Immature natural killer cell (primary cell): ENCODE measurements at regions not wholly inside any gene's neighbourhood (a gene's known extent, or its start where the extent isn't known, plus 50 kb on each side); places are given as distances from the start of the nearest gene placed in this dataset.
A peak's percentile ranks its signal among the peaks of the same experiment; 100 is the strongest.

Experiments used
- DNase-seq, 3 donors: peaks; one replicate each; pipeline ENCODE4 v3.0.0; 2022; ENCODE audit warnings: mixed read lengths in 1 of 3
- H3K27ac Mint-ChIP-seq, 6 donors: one replicate each; pipeline ENCODE4 v1.8.0; 2020; ENCODE audit warnings: mixed read lengths in 6 of 6, mild to moderate bottlenecking in 5 of 6, inconsistent platforms in 4 of 6, moderate library complexity in 3 of 6
- H3K27me3 Mint-ChIP-seq, 3 donors: one replicate each; pipeline ENCODE4 v1.8.0; 2020 to 2021; ENCODE audit warnings: low read depth in 3 of 3, mild to moderate bottlenecking in 3 of 3, mixed read lengths in 3 of 3, moderate library complexity in 3 of 3, inconsistent platforms in 1 of 3
- H3K36me3 Mint-ChIP-seq, 3 donors: one replicate each; pipeline ENCODE4 v1.8.0; 2020; ENCODE audit warnings: mixed read lengths in 3 of 3, inconsistent platforms in 2 of 3, mild to moderate bottlenecking in 2 of 3
- H3K4me1 Mint-ChIP-seq, 2 donors: one replicate each; pipeline ENCODE4 v1.8.0; 2020; ENCODE audit warnings: inconsistent platforms in 2 of 2, mild to moderate bottlenecking in 2 of 2, mixed read lengths in 2 of 2, moderate library complexity in 1 of 2
- H3K4me3 Mint-ChIP-seq, 5 donors: one replicate each; pipeline ENCODE4 v1.8.0; 2020; ENCODE audit warnings: mild to moderate bottlenecking in 5 of 5, mixed read lengths in 5 of 5, inconsistent platforms in 3 of 5, moderate library complexity in 3 of 5
- H3K9me3 Mint-ChIP-seq, 6 donors: one replicate each; pipeline ENCODE4 v1.8.0; 2020; ENCODE audit warnings: mild to moderate bottlenecking in 6 of 6, mixed read lengths in 6 of 6, inconsistent platforms in 4 of 6, moderate library complexity in 3 of 6

GRCh38 chr22:48493733-48494132 lies 1333.9 kb downstream of the BRD1 start:
- H3K27me3 Mint-ChIP-seq: peaks cover 7 to 13% (median 9%) of the 10 kb centered on the region in 3 donors

GRCh38 chr22:48492366-48493320 lies 1335.0 kb downstream of the BRD1 start:
- peaks cover 9 to 22% (median 9%) of the 10 kb centered on the region in 3 donors for H3K27me3 Mint-ChIP-seq
- H3K27ac Mint-ChIP-seq: no peak overlapping the region
- peak overlapping the region in 1 of 5 donors; percentile 27 for H3K4me3 Mint-ChIP-seq
- H3K36me3 Mint-ChIP-seq: no peaks in the 10 kb centered on the region
- peak; percentile 23 to 46 (median 38) for DNase-seq
- peaks cover 0 to 1% of the 10 kb centered on the region in 2 donors for H3K4me1 Mint-ChIP-seq
- H3K9me3 Mint-ChIP-seq: no peaks in the 10 kb centered on the region

More at GRCh38 chr22:48493733-48494132, 1333.9 kb downstream of the BRD1 start:
- H3K27ac Mint-ChIP-seq: no peak overlapping the region
- H3K9me3 Mint-ChIP-seq: no peaks in the 10 kb centered on the region
- H3K4me1 Mint-ChIP-seq: no peaks in the 10 kb centered on the region
- no peak overlapping the region for H3K4me3 Mint-ChIP-seq
- DNase-seq: no peak
- no peaks in the 10 kb centered on the region for H3K36me3 Mint-ChIP-seq

- Mint-ChIP-seq H3K36me3 (no peaks in the 10 kb centered on the region), H3K4me3 (no peak overlapping the region), H3K4me1 (peaks cover 0 to 1% of the 10 kb centered on the region in 2 donors), H3K27me3 (peaks cover 9 to 25% (median 9%) of the 10 kb centered on the region in 3 donors), H3K27ac (no peak overlapping the region), H3K9me3 (no peaks in the 10 kb centered on the region)
- DNase-seq: no peak
Observed at GRCh38 chr22:48491451-48491941, 1336.2 kb downstream of the BRD1 start.

GRCh38 chr22:48490500-48491411 lies 1336.9 kb downstream of the BRD1 start:
- H3K4me3 Mint-ChIP-seq: no peak overlapping the region
- no peaks in the 10 kb centered on the region for H3K36me3 Mint-ChIP-seq
- DNase-seq: no peak
- no peak overlapping the region for H3K27ac Mint-ChIP-seq
- H3K9me3 Mint-ChIP-seq: no peaks in the 10 kb centered on the region
- peaks cover 9 to 31% (median 9%) of the 10 kb centered on the region in 3 donors for H3K27me3 Mint-ChIP-seq
- peaks cover 0 to 1% of the 10 kb centered on the region in 2 donors for H3K4me1 Mint-ChIP-seq

GRCh38 chr22:48489551-48490499 lies 1337.8 kb downstream of the BRD1 start:
- Mint-ChIP-seq H3K36me3 (no peaks in the 10 kb centered on the region), H3K4me3 (no peak overlapping the region), H3K27ac (no peak overlapping the region), H3K27me3 (peaks cover 10 to 31% (median 10%) of the 10 kb centered on the region in 3 donors), H3K9me3 (no peaks in the 10 kb centered on the region), H3K4me1 (peaks cover 0 to 1% of the 10 kb centered on the region in 2 donors)
- no peak for DNase-seq

- no peak overlapping the region for H3K27ac Mint-ChIP-seq
- DNase-seq: no peak
- no peaks in the 10 kb centered on the region for H3K9me3 Mint-ChIP-seq
- peaks cover 8 to 30% (median 10%) of the 10 kb centered on the region in 3 donors for H3K27me3 Mint-ChIP-seq
- H3K4me1 Mint-ChIP-seq: peaks cover 0 to 1% of the 10 kb centered on the region in 2 donors
- H3K36me3 Mint-ChIP-seq: no peaks in the 10 kb centered on the region
- peak overlapping the region in 1 of 5 donors; percentile 7 for H3K4me3 Mint-ChIP-seq
Observed at GRCh38 chr22:48488611-48489511, 1338.8 kb downstream of the BRD1 start.

- peaks cover 0 to 1% of the 10 kb centered on the region in 2 donors for H3K4me1 Mint-ChIP-seq
- H3K27ac Mint-ChIP-seq: no peak overlapping the region
- H3K9me3 Mint-ChIP-seq: no peaks in the 10 kb centered on the region
- no peaks in the 10 kb centered on the region for H3K36me3 Mint-ChIP-seq
- peaks cover 8 to 29% (median 10%) of the 10 kb centered on the region in 3 donors for H3K27me3 Mint-ChIP-seq
- DNase-seq: no peak
- no peak overlapping the region for H3K4me3 Mint-ChIP-seq
Observed at GRCh38 chr22:48488149-48488551, 1339.5 kb downstream of the BRD1 start.

GRCh38 chr22:48486558-48486957 lies 1341.1 kb downstream of the BRD1 start:
- H3K27ac Mint-ChIP-seq: no peak overlapping the region
- H3K4me1 Mint-ChIP-seq: peaks cover 0 to 1% of the 10 kb centered on the region in 2 donors
- no peak for DNase-seq
- H3K9me3 Mint-ChIP-seq: no peaks in the 10 kb centered on the region
- H3K4me3 Mint-ChIP-seq: no peak overlapping the region
- peaks cover 3 to 20% (median 6%) of the 10 kb centered on the region in 3 donors for H3K27me3 Mint-ChIP-seq
- no peaks in the 10 kb centered on the region for H3K36me3 Mint-ChIP-seq

GRCh38 chr22:48486134-48486532 lies 1341.5 kb downstream of the BRD1 start:
- Mint-ChIP-seq H3K27me3 (peaks cover 3 to 19% (median 6%) of the 10 kb centered on the region in 3 donors), H3K27ac (no peak overlapping the region), H3K4me1 (peaks cover 0 to 1% of the 10 kb centered on the region in 2 donors)

GRCh38 chr22:48485149-48486133 lies 1342.2 kb downstream of the BRD1 start:
- H3K27ac Mint-ChIP-seq: no peak overlapping the region
- no peak overlapping the region for H3K4me3 Mint-ChIP-seq
- H3K27me3 Mint-ChIP-seq: peaks cover 2 to 19% (median 3%) of the 10 kb centered on the region in 3 donors
- H3K4me1 Mint-ChIP-seq: peaks cover 0 to 1% of the 10 kb centered on the region in 2 donors
- DNase-seq: no peak
- no peaks in the 10 kb centered on the region for H3K9me3 Mint-ChIP-seq
- no peaks in the 10 kb centered on the region for H3K36me3 Mint-ChIP-seq

More at GRCh38 chr22:48486134-48486532, 1341.5 kb downstream of the BRD1 start:
- no peak overlapping the region for H3K4me3 Mint-ChIP-seq
- no peak for DNase-seq
- H3K36me3 Mint-ChIP-seq: no peaks in the 10 kb centered on the region
- no peaks in the 10 kb centered on the region for H3K9me3 Mint-ChIP-seq
